ENCODE measurements at regions not wholly inside any gene's neighbourhood (a gene's known extent, or its start where the extent isn't known, plus 50 kb on each side); places are given as distances from the start of the nearest gene placed in this dataset.

- Histone ChIP-seq H3K4me1 (replicated peaks in 1 of 2; ENCODE audit: control insufficient read depth in 2 of 2, insufficient read depth in 2 of 2, low read length in 2 of 2) (no peaks in the 10 kb centered on the region), H3K36me3 (ENCODE audit: control insufficient read depth, insufficient read depth, low read length) (no peaks in the 10 kb centered on the region), H3K9ac (ENCODE audit: insufficient read depth in 1 of 2, low read depth in 2 of 2, low read length in 2 of 2) (no peak overlapping the region), H3K4me2 (ENCODE audit: insufficient read depth, low read length) (no peak overlapping the region), H3K27me3 (ENCODE audit: control insufficient read depth in 2 of 2, insufficient read depth in 2 of 2, low read length in 2 of 2) (no peaks in the 10 kb centered on the region), H3K9me3 (replicated peaks; ENCODE audit: control insufficient read depth, insufficient read depth, low read depth, low read length) (no peaks in the 10 kb centered on the region), H2AFZ (ENCODE audit: low read depth, low read length) (no peak overlapping the region), H3K9me1 (ENCODE audit: control insufficient read depth, insufficient read depth, low read length) (no peaks in the 10 kb centered on the region), H3K27ac (ENCODE audit: extremely low read depth, low read depth, low read length) (no peak overlapping the region), H3K4me3 (no peak overlapping the region), H4K20me1 (replicated peaks; ENCODE audit: control insufficient read depth, insufficient read depth, low read length) (no peaks in the 10 kb centered on the region), H3K79me2 (ENCODE audit: control insufficient read depth, insufficient read depth, low read length) (no peaks in the 10 kb centered on the region)
- WGBS (ENCODE audit: insufficient coverage, low coverage, missing lambda C conversion rate): 3% methylated on average over 4 of the region's 4 CpGs
- DNase-seq (ENCODE audit: extremely low read depth in 1 of 4, low spot score in 3 of 4) (no peak), FAIRE-seq (no peak), ATAC-seq (no peak)
- in situ Hi-C loops (cut with MboI) (no loop called here), intact Hi-C loops (cut with micrococcal nuclease) (no loop called here)
- ChIA-PET POLR2A (no interaction called here), CTCF (ENCODE audit: low intra/inter-chr PET ratio) (no interaction called here)
- BruUV-seq (replicated peaks): no TSS peak
- TF ChIP-seq DIDO1 (tag; IDR thresholded peaks at IDR 0.05; ENCODE audit: low read depth) (no peak), MITF (IDR thresholded peaks at IDR 0.05) (no peak), HDAC6 (IDR thresholded peaks at IDR 0.05; ENCODE audit: low read depth, low read length) (no peak), ZNF174 (CRISPR knock-in tag; IDR thresholded peaks at IDR 0.05) (no peak), KLF13 (tag; IDR thresholded peaks at IDR 0.05; ENCODE audit: borderline replicate concordance, low read depth) (no peak), MEF2D (tag; conservative IDR thresholded peaks at IDR 0.05; ENCODE audit: low read depth) (no peak), ZFP36 (IDR thresholded peaks at IDR 0.05; ENCODE audit: low read depth, low read length, partially characterized antibody) (no peak), SRF (CRISPR knock-in tag; IDR thresholded peaks at IDR 0.05) (no peak), MCM3 (IDR thresholded peaks at IDR 0.05) (no peak), GTF3C2 (IDR thresholded peaks at IDR 0.05; ENCODE audit: borderline replicate concordance, extremely low read depth, insufficient read length) (no peak)
These were observed 54.7 kb downstream of the ASCL1 start for GRCh38 chr12:103011974-103012763.
